ENCODE measurements at regions not wholly inside any gene's neighbourhood (a gene's known extent, or its start where the extent isn't known, plus 50 kb on each side); places are given as distances from the start of the nearest gene placed in this dataset.

DNA sequence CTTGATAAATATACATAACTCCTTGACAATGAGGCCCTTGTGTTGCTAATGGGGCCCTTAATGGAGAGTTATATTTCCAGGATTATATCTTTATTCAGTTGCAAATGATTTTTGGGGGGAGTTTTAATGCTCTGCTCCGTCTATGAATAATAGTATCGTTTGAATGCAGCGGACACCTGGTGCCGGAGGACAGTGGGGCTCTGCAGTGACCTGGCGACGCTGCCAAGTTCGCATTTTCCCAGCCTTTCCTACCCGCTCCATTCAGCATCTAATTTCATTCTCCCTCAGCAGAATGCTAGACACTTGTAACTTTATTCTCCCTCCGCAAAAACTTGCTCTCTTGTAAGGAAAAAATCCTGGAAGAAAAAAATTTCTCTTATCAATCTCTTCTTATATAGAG, 257.6 kb upstream of the SALL3 start:
- H3K4me3 ChIP-seq (replicated peaks; ENCODE audit: low read depth, low read length): no peak overlapping the region
- no peak for DNase-seq (ENCODE audit: low read depth)
- TF ChIP-seq, protein P1, sequence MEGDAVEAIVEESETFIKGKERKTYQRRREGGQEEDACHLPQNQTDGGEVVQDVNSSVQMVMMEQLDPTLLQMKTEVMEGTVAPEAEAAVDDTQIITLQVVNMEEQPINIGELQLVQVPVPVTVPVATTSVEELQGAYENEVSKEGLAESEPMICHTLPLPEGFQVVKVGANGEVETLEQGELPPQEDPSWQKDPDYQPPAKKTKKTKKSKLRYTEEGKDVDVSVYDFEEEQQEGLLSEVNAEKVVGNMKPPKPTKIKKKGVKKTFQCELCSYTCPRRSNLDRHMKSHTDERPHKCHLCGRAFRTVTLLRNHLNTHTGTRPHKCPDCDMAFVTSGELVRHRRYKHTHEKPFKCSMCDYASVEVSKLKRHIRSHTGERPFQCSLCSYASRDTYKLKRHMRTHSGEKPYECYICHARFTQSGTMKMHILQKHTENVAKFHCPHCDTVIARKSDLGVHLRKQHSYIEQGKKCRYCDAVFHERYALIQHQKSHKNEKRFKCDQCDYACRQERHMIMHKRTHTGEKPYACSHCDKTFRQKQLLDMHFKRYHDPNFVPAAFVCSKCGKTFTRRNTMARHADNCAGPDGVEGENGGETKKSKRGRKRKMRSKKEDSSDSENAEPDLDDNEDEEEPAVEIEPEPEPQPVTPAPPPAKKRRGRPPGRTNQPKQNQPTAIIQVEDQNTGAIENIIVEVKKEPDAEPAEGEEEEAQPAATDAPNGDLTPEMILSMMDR (IDR thresholded peaks at IDR 0.05; ENCODE audit: low read length, missing control alignments): no peak

DNA sequence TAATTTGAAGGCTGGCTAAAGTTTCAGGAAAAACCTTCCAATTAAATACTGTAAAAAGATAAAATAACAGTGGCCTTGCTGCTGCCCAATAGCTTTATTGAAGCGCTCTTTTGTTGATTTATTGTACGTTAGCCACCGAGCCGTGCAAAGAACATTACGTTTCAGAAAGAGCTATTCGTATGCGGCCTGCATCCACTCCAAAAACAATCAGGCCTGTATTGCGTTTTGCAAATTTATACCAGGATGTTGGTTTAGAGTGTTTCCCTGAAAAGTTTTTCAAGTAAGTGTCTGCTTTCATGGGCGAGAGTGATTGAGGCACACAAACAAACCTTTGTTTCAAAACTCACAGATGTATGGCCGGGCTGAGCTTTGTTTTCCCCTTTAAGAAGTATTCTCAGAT, 257.2 kb upstream of the SALL3 start:
- TF ChIP-seq, protein P1 (IDR thresholded peaks at IDR 0.05; ENCODE audit: low read length, missing control alignments): no peak
- H3K4me3 ChIP-seq (replicated peaks; ENCODE audit: low read depth, low read length): no peak overlapping the region
- no peak for DNase-seq (ENCODE audit: low read depth)

DNA sequence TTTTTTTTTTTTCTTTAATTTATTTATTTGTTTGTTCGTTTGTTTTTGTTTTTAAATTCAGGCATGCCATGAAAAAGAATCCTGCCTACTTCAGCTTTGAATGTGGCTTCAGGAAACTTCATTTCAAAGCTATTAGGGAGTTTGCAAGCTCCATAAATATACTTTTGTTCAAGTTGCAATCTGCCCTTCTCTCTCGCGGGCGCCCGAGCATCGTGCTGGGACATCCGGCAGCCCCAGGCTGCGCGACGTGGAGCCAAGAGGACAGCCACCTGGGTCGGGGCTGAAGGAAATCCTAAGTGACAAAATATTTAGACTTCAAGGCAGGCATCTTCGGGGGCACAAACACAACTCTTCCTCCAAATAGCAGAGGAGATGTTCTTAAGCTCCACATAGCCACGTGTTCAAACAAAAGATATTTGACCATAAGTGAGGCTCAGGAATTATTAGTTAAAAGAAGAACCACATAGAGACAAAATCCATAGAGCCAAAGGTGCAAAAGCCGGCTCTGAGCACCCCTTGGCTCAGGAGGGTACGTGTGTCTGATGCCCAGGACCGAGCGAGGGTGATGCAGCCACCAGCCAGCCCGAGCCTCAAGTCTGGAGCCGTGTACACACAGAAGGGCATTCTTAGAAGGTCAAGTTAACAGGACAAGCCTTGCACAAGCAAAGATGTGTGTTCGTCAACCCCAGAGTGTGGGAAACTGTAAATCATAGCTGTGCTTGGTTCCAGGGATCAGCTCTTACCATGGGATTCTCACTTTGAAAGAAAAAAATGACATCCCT, 256.5 kb upstream of the SALL3 start:
- H3K4me3 ChIP-seq (replicated peaks; ENCODE audit: low read depth, low read length): no peak overlapping the region

DNA sequence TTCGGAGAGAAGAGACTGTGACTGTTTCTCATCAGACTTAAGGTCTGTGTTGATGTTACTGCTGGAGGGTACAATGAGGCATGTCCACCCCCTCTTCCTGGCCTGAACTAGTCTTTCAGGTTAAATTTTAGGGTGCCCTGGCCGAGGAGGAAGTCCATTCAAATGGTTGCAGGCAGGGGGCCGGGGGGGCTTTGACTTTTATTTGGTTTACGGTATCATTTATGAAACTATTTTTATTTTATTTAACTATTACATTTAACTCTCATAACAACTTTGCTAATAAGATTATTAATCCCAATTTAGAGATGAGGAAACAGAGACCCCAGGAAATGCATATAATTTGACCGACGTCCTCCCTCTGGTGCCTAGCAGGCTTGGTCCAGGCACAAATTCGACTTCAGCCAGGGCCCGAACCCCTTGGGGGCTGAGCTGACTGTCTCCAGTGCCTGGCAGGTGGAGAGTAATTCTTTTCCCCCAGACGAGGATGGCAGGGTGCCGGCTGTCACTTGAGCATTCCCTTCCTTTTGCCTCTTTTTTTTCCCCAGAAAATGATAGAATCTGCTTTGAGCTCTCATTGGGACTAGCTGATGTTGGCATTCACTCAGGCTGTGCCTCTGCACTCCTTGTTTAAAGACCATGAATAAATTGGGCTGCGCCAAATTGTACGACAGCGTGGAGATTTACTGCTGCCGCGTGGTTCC, 255.3 kb upstream of the SALL3 start:
- TF ChIP-seq, protein P1 (IDR thresholded peaks at IDR 0.05; ENCODE audit: low read length, missing control alignments): no peak

More for the DNA sequence above, 256.5 kb upstream of the SALL3 start:
- DNase-seq (ENCODE audit: low read depth): no peak
- TF ChIP-seq, protein P1 (IDR thresholded peaks at IDR 0.05; ENCODE audit: low read length, missing control alignments): no peak

DNA sequence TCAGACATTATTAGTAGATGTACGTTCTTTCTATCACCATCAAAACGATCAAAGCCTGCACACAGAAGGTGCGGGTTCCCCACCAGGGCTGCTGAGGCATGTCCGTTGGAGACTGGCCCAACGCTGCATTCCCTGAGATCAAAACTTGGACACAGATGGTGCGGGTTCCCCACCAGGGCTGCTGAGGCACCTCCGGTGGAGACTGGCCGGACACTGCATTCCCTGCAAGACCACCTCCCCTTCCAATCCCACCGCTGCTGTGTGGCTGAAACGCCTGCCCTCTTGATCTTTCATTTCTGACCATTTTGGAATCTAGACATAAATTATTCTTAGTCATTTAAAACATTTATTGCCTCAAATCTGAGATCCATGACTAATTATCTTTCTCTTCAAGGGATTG, 254.2 kb upstream of the SALL3 start:
- no peak overlapping the region for H3K4me3 ChIP-seq (replicated peaks; ENCODE audit: low read depth, low read length)
- TF ChIP-seq, protein P1 (IDR thresholded peaks at IDR 0.05; ENCODE audit: low read length, missing control alignments): no peak
- no peak for DNase-seq (ENCODE audit: low read depth)

More for the DNA sequence above, 255.3 kb upstream of the SALL3 start:
- no peak for DNase-seq (ENCODE audit: low read depth)
- H3K4me3 ChIP-seq (replicated peaks; ENCODE audit: low read depth, low read length): no peak overlapping the region

DNA sequence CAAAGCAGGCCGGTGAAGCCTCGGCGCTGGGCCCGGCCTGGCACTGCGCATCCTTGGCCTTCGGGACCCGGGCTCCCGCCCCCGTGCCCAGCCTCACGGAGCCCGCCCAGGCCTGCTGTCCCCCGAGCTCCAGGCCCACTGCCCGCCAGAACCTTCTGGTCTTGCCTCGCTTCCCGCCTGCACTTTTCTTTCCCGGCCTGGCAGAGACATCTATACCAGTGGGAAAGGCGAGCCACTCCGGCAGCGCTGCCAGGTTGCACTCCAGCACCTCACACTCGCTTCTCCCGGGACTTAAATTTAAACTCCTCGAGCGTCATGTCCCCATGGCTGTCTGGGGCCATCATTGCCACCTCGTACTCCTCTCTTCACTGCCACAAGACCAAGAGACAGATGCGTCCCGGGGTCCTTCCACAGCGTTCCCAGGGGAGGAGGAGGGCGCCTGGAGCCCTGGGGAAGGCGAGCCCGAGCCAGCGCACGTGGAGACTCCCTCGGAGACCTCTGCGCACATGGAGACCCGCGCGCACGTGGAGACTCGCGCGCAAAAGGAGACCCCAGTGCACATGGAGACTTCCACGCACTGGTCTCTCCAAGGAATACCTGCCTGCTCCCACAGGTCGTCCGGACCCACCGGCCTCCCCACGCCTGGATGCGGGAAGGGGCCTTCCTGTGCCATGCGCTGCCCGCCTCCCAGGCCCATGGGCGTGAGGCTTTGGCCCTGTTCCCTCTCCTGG, 253.1 kb upstream of the SALL3 start:
- H3K4me3 ChIP-seq (replicated peaks; ENCODE audit: low read depth, low read length): no peak overlapping the region
- no peak for DNase-seq (ENCODE audit: low read depth)
- TF ChIP-seq, protein P1 (IDR thresholded peaks at IDR 0.05; ENCODE audit: low read length, missing control alignments): no peak

All from fibroblast of pulmonary artery (primary cell).